ENCODE measurements at regions not wholly inside any gene's neighbourhood (a gene's known extent, or its start where the extent isn't known, plus 50 kb on each side); places are given as distances from the start of the nearest gene placed in this dataset.
"Not testable (repeated sequence)": the region's sequence is repeated elsewhere in the genome, so short reads cannot be mapped to it uniquely, and the experiment has no call there.

DNA sequence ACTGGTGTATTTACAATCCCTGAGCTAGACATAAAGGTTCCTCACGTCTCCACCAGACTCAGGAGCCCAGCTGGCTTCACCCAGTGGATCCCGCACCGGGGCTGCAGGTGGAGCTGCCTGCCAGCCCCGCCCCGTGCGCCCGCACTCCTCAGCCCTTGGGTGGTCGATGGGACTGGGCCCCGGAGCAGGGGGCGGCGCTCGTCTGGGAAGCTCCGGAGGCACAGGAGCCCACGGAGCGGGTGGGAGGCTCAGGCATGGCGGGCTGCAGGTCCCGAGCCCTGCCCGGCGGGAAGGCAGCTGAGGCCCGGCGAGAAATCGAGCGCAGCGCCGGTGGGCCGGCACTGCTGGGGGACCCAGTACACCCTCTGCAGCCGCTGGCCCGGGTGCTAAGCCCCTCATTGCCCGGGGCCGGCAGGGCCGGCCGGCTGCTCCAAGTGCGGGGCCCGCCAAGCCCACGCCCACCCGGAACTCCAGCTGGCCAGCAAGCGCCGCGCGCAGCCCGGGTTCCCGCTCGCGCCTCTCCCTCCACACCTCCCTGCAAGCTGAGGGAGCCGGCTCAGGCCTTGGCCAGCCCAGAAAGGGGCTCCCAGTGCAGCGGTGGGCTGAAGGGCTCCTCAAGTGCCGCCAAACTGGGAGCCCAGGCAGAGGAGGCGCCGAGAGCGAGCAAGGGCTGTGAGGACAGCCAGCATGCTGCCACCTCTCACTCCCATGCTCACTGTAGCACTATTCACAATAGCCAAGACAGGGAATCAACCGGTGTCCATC is 79.3 kb upstream of the RGPD4 start:
- not testable (repeated sequence) for H3K4me3 ChIP-seq (ENCODE audit: low read length); H3K4me1 ChIP-seq (ENCODE audit: control insufficient read depth, insufficient read depth, low read length); H3K4me2 ChIP-seq (ENCODE audit: low read length); H3K36me3 ChIP-seq (ENCODE audit: insufficient read depth, low read length); H3K9ac ChIP-seq (ENCODE audit: low read depth, low read length); H3K9me3 ChIP-seq (replicated peaks; ENCODE audit: low read length); H3K27me3 ChIP-seq (ENCODE audit: control insufficient read depth, insufficient read depth, low read length)

GRCh38 chr2:107747964-107748583 is 78.6 kb upstream of the RGPD4 start:
- Histone ChIP-seq H3K36me3 (ENCODE audit: insufficient read depth, low read length) (no peaks in the 10 kb centered on the region), H3K4me2 (ENCODE audit: low read length) (no peak overlapping the region), H3K9ac (ENCODE audit: low read depth, low read length) (no peak overlapping the region), H3K9me3 (replicated peaks; ENCODE audit: low read length) (no peaks in the 10 kb centered on the region), H3K27me3 (ENCODE audit: control insufficient read depth, insufficient read depth, low read length) (no peaks in the 10 kb centered on the region), H3K4me1 (ENCODE audit: control insufficient read depth, insufficient read depth, low read length) (no peaks in the 10 kb centered on the region), H3K4me3 (ENCODE audit: low read length) (no peak overlapping the region)

DNA sequence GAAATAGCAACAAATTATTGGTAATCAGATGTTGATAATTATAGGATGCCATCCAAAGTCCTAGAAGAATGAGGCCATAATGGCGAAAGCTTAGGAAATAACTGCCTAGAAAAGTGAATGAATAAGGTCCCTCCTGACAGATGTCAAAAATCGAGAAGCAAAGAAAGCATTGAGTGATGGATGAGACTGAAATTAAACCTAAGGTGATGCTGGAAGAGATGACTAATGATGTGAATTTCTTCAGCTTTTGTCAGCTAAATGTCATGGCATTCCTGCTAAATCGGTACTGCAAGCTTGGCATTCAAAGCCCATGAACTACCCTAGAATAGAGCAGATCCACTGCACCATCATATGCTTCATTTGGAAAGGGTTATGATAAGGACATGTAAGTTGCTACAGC is 74.8 kb upstream of the RGPD4 start:
- Histone ChIP-seq H3K9ac (ENCODE audit: low read depth, low read length) (no peak overlapping the region), H3K4me1 (ENCODE audit: control insufficient read depth, insufficient read depth, low read length) (no peaks in the 10 kb centered on the region), H3K4me3 (ENCODE audit: low read length) (no peak overlapping the region), H3K4me2 (ENCODE audit: low read length) (no peak overlapping the region), H3K36me3 (ENCODE audit: insufficient read depth, low read length) (no peaks in the 10 kb centered on the region), H3K9me3 (replicated peaks; ENCODE audit: low read length) (no peaks in the 10 kb centered on the region), H3K27me3 (ENCODE audit: control insufficient read depth, insufficient read depth, low read length) (no peaks in the 10 kb centered on the region)

GRCh38 chr2:107753806-107754205 is 72.9 kb upstream of the RGPD4 start:
- not testable (repeated sequence) for H3K36me3 ChIP-seq (ENCODE audit: insufficient read depth, low read length); H3K4me2 ChIP-seq (ENCODE audit: low read length); H3K4me1 ChIP-seq (ENCODE audit: control insufficient read depth, insufficient read depth, low read length); H3K4me3 ChIP-seq (ENCODE audit: low read length); H3K9me3 ChIP-seq (replicated peaks; ENCODE audit: low read length); H3K9ac ChIP-seq (ENCODE audit: low read depth, low read length); H3K27me3 ChIP-seq (ENCODE audit: control insufficient read depth, insufficient read depth, low read length)

DNA sequence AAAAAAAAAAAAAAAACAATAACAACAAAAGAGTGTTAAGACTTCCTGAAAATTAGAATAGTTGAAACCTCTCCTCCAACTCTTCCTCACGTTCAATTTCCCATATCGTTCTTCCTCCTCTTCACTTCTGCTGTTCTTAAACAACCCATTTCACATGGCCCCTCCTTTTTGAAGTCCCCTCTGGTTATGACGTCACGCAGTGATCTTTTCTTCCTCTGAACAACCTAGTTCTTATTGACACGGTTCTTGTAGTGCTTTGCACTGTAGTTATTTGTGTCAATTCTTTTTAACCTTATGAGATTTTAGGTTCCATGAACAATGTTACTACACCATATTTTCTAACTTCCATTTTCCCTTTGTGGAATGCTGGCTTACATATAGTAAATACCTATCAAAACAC is 69.5 kb upstream of the RGPD4 start:
- no peak overlapping the region for H3K4me3 ChIP-seq (ENCODE audit: low read length)

GRCh38 chr2:107760620-107761364 is 65.9 kb upstream of the RGPD4 start:
- no peak overlapping the region for H3K9ac ChIP-seq (ENCODE audit: low read depth, low read length)
- H3K4me2 ChIP-seq (ENCODE audit: low read length) = no peak overlapping the region
- no peaks in the 10 kb centered on the region for H3K9me3 ChIP-seq (replicated peaks; ENCODE audit: low read length)
- H3K4me3 ChIP-seq (ENCODE audit: low read length) = no peak overlapping the region
- no peaks in the 10 kb centered on the region for H3K27me3 ChIP-seq (ENCODE audit: control insufficient read depth, insufficient read depth, low read length)
- no peaks in the 10 kb centered on the region for H3K36me3 ChIP-seq (ENCODE audit: insufficient read depth, low read length)
- no peaks in the 10 kb centered on the region for H3K4me1 ChIP-seq (ENCODE audit: control insufficient read depth, insufficient read depth, low read length)

More for the DNA sequence above, 69.5 kb upstream of the RGPD4 start:
- Histone ChIP-seq H3K4me2 (ENCODE audit: low read length) (no peak overlapping the region), H3K4me1 (ENCODE audit: control insufficient read depth, insufficient read depth, low read length) (no peaks in the 10 kb centered on the region), H3K27me3 (ENCODE audit: control insufficient read depth, insufficient read depth, low read length) (no peaks in the 10 kb centered on the region), H3K9me3 (replicated peaks; ENCODE audit: low read length) (no peaks in the 10 kb centered on the region), H3K9ac (ENCODE audit: low read depth, low read length) (no peak overlapping the region), H3K36me3 (ENCODE audit: insufficient read depth, low read length) (no peaks in the 10 kb centered on the region)

GRCh38 chr2:107772353-107772752 is 54.3 kb upstream of the RGPD4 start:
- H3K9ac ChIP-seq (ENCODE audit: low read depth, low read length) = no peak overlapping the region
- no peaks in the 10 kb centered on the region for H3K4me1 ChIP-seq (ENCODE audit: control insufficient read depth, insufficient read depth, low read length)
- H3K27me3 ChIP-seq (ENCODE audit: control insufficient read depth, insufficient read depth, low read length) = no peaks in the 10 kb centered on the region
- no peaks in the 10 kb centered on the region for H3K9me3 ChIP-seq (replicated peaks; ENCODE audit: low read length)
- H3K36me3 ChIP-seq (ENCODE audit: insufficient read depth, low read length) = no peaks in the 10 kb centered on the region
- no peak overlapping the region for H3K4me3 ChIP-seq (ENCODE audit: low read length)
- no peak overlapping the region for H3K4me2 ChIP-seq (ENCODE audit: low read length)

GRCh38 chr2:107775211-107775610 is 51.5 kb upstream of the RGPD4 start:
- H3K9ac ChIP-seq (ENCODE audit: low read depth, low read length) = no peak overlapping the region
- H3K9me3 ChIP-seq (replicated peaks; ENCODE audit: low read length) = no peaks in the 10 kb centered on the region
- no peak overlapping the region for H3K4me2 ChIP-seq (ENCODE audit: low read length)
- no peaks in the 10 kb centered on the region for H3K4me1 ChIP-seq (ENCODE audit: control insufficient read depth, insufficient read depth, low read length)
- H3K4me3 ChIP-seq (ENCODE audit: low read length) = no peak overlapping the region
- no peaks in the 10 kb centered on the region for H3K36me3 ChIP-seq (ENCODE audit: insufficient read depth, low read length)
- H3K27me3 ChIP-seq (ENCODE audit: control insufficient read depth, insufficient read depth, low read length) = no peaks in the 10 kb centered on the region

DNA sequence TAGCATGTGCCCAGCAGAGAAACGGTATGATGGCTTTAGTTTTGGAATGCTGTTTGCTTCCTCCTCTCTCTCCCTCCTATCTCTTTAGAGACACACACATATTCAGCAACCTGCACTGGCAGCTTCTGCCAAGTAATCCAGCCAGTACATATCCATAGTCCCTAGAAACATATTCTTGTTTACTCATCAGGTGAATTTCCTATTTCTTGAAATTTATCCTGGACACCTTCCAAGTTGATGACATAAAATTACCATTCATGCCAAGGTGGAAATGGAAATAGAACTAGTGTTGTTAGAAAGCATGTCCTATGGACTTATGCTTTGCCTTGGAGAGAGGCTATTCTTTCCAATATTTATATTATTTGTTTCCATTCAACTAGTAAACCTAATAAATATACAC is 50.9 kb upstream of the RGPD4 start:
- no peak overlapping the region for H3K9ac ChIP-seq (ENCODE audit: low read depth, low read length)

GRCh38 chr2:107776362-107776761 is 50.3 kb upstream of the RGPD4 start:
- no peaks in the 10 kb centered on the region for H3K27me3 ChIP-seq (ENCODE audit: control insufficient read depth, insufficient read depth, low read length)
- H3K9ac ChIP-seq (ENCODE audit: low read depth, low read length) = no peak overlapping the region
- H3K9me3 ChIP-seq (replicated peaks; ENCODE audit: low read length) = no peaks in the 10 kb centered on the region
- no peak overlapping the region for H3K4me3 ChIP-seq (ENCODE audit: low read length)
- no peaks in the 10 kb centered on the region for H3K4me1 ChIP-seq (ENCODE audit: control insufficient read depth, insufficient read depth, low read length)
- no peak overlapping the region for H3K4me2 ChIP-seq (ENCODE audit: low read length)
- no peaks in the 10 kb centered on the region for H3K36me3 ChIP-seq (ENCODE audit: insufficient read depth, low read length)

More for the DNA sequence above, 50.9 kb upstream of the RGPD4 start:
- no peak overlapping the region for H3K4me2 ChIP-seq (ENCODE audit: low read length)
- no peaks in the 10 kb centered on the region for H3K27me3 ChIP-seq (ENCODE audit: control insufficient read depth, insufficient read depth, low read length)
- no peaks in the 10 kb centered on the region for H3K4me1 ChIP-seq (ENCODE audit: control insufficient read depth, insufficient read depth, low read length)
- H3K36me3 ChIP-seq (ENCODE audit: insufficient read depth, low read length) = no peaks in the 10 kb centered on the region
- H3K9me3 ChIP-seq (replicated peaks; ENCODE audit: low read length) = no peaks in the 10 kb centered on the region
- no peak overlapping the region for H3K4me3 ChIP-seq (ENCODE audit: low read length)

All from skeletal muscle satellite cell (primary cell).